Activated T-cell treated with anti-CD3 and anti-CD28 coated beads, Interleukin-2, amount 50 U/mL, for 72 hours (primary cell): ENCODE measurements at regions not wholly inside any gene's neighbourhood (a gene's known extent, or its start where the extent isn't known, plus 50 kb on each side); places are given as distances from the start of the nearest gene placed in this dataset.
"Not testable (repeated sequence)": the region's sequence is repeated elsewhere in the genome, so short reads cannot be mapped to it uniquely, and the experiment has no call there.

Experiments used
- ATAC-seq, 2 donors: fragments of 150-1000 bp; cut with Tn5 transposase; replicated peaks in 1 of 2; 2 replicates each; pipeline ENCODE4 v1.10.0; 2021; ENCODE audit warnings: moderate library complexity in 2 of 2, mild to moderate bottlenecking in 1 of 2
- DNase-seq, 2 donors: peaks; one replicate each; pipeline ENCODE4 v3.0.0; 2021 to 2022; ENCODE audit warnings: mixed read lengths in 1 of 2
- H3K27ac Mint-ChIP-seq: one replicate; pipeline ENCODE4 v1.8.0; 2022; ENCODE audit warnings: mild to moderate bottlenecking, moderate library complexity, mixed read lengths
- H3K27me3 Mint-ChIP-seq: one replicate; pipeline ENCODE4 v1.8.0; 2022; ENCODE audit warnings: low read depth, mixed read lengths
- H3K36me3 Mint-ChIP-seq, 2 donors: one replicate each; pipeline ENCODE4 v1.8.0; 2022; ENCODE audit warnings: mixed read lengths in 2 of 2, mild to moderate bottlenecking in 1 of 2; ENCODE audit not compliant: insufficient read depth in 2 of 2
- H3K4me1 Mint-ChIP-seq: one replicate; pipeline ENCODE4 v1.8.0; 2022; ENCODE audit warnings: low read depth, mixed read lengths
- H3K4me3 Mint-ChIP-seq, 2 donors: one replicate each; pipeline ENCODE4 v1.8.0; 2022; ENCODE audit warnings: mild to moderate bottlenecking in 2 of 2, mixed read lengths in 2 of 2, moderate library complexity in 2 of 2
- H3K9me3 Mint-ChIP-seq, 2 donors: one replicate each; pipeline ENCODE4 v1.8.0; 2022; ENCODE audit warnings: mixed read lengths in 2 of 2

GRCh38 chr10:32217216-32217615, 129.7 kb downstream of the EPC1 start:
- H3K27ac Mint-ChIP-seq = no peak overlapping the region
- DNase-seq = no peak
- peaks cover 7 to 12% of the 10 kb centered on the region in 2 donors for H3K9me3 Mint-ChIP-seq
- peaks cover 3 to 12% of the 10 kb centered on the region in 2 donors for H3K36me3 Mint-ChIP-seq
- no peak overlapping the region for H3K4me3 Mint-ChIP-seq
- H3K4me1 Mint-ChIP-seq = peaks cover 5% of the 10 kb centered on the region
- H3K27me3 Mint-ChIP-seq = peaks cover 9% of the 10 kb centered on the region
- no peak for ATAC-seq

GRCh38 chr10:32213838-32214237, 133.1 kb downstream of the EPC1 start:
- not testable (repeated sequence) for ATAC-seq, H3K27ac Mint-ChIP-seq, H3K9me3 Mint-ChIP-seq, H3K4me3 Mint-ChIP-seq, H3K4me1 Mint-ChIP-seq, H3K36me3 Mint-ChIP-seq, DNase-seq
- peaks cover 14% of the 10 kb centered on the region for H3K27me3 Mint-ChIP-seq

- Mint-ChIP-seq H3K36me3 (no peaks in the 10 kb centered on the region), H3K4me1 (peaks cover 4% of the 10 kb centered on the region), H3K9me3 (no peaks in the 10 kb centered on the region), H3K27me3 (peaks cover 10% of the 10 kb centered on the region), H3K4me3 (no peak overlapping the region), H3K27ac (no peak overlapping the region)
- no peak for ATAC-seq
- DNase-seq = no peak
Measured at GRCh38 chr10:32211046-32211363, 136.0 kb downstream of the EPC1 start.

- DNase-seq (peak; percentile 17 to 34), ATAC-seq (peak in 1 of 2 donors; percentile 47)
- H3K27me3 Mint-ChIP-seq = peaks cover 10% of the 10 kb centered on the region
- H3K9me3 Mint-ChIP-seq = no peaks in the 10 kb centered on the region
- no peak overlapping the region for H3K27ac Mint-ChIP-seq
- H3K4me3 Mint-ChIP-seq = no peak overlapping the region
- peaks cover 9% of the 10 kb centered on the region for H3K4me1 Mint-ChIP-seq
- no peaks in the 10 kb centered on the region for H3K36me3 Mint-ChIP-seq
Measured at GRCh38 chr10:32210306-32211045, 136.5 kb downstream of the EPC1 start.

DNA sequence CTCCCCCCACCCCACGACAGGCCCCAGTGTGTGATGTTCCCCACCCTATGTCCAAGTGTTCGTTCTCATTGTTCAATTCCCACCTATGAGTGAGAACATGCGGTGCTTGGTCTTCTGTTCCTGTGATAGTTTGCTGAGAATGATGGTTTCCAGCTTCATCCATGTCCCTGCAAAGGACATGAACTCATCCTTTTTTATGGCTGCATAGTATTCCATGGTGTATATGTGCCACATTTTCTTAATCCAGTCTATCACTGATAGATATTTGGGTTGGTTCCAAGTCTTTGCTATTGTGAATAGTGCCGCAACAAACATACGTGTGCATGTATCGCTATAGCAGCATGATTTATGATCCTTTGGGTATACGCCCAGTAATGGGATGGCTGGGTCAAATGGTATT, 139.0 kb downstream of the EPC1 start:
- H3K27me3 Mint-ChIP-seq, ATAC-seq, H3K4me1 Mint-ChIP-seq, H3K36me3 Mint-ChIP-seq, H3K27ac Mint-ChIP-seq, H3K4me3 Mint-ChIP-seq, H3K9me3 Mint-ChIP-seq, DNase-seq: not testable (repeated sequence)

DNA sequence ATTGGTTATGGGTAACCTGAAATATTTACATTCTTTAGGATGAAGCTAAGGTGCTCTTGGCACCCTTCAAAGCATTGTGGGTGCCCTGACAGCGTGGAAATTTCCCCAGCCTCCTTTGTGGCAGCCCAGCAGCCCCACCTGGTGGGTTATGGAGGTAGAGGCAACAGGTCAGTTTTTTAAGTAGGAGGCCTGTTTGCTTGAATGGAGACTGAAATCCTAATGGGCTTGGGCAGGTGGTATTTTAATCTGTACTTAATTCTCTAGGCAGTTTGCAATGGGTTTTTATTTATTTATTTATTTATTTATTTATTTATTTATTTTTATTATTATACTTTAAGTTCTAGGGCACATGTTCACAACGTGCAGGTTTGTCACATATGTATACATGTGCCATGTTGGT, 139.4 kb downstream of the EPC1 start:
- peaks cover 9% of the 10 kb centered on the region for H3K4me1 Mint-ChIP-seq
- H3K27me3 Mint-ChIP-seq = peaks cover 5% of the 10 kb centered on the region
- no peak overlapping the region for H3K27ac Mint-ChIP-seq
- peak; percentile 62 to 68 for ATAC-seq
- H3K36me3 Mint-ChIP-seq = no peaks in the 10 kb centered on the region
- DNase-seq = peak; percentile 57 to 71
- H3K9me3 Mint-ChIP-seq = no peaks in the 10 kb centered on the region
- H3K4me3 Mint-ChIP-seq = no peak overlapping the region

DNA sequence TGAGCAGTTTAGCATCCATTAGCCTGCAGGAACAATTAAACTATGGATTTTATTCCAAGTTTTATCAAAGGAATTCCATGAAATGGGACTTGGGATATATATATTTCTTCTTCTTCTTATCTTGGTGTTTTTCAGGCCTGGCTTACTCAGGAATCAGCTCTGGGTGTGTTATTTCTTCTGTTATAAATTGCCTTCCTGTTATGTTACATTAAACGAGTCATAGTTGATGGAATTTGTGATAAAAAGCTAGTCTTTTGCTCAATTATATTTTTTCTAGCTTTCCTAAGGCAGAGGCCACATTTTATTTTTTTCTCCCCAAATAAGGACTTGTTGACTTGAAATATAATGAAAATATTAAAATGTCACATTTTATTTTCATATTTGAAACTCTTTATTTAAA, 141.3 kb downstream of the EPC1 start:
- no peaks in the 10 kb centered on the region for H3K36me3 Mint-ChIP-seq
- peaks cover 4% of the 10 kb centered on the region for H3K27me3 Mint-ChIP-seq
- no peak overlapping the region for H3K4me3 Mint-ChIP-seq
- no peaks in the 10 kb centered on the region for H3K9me3 Mint-ChIP-seq
- no peak for ATAC-seq
- peaks cover 9% of the 10 kb centered on the region for H3K4me1 Mint-ChIP-seq
- no peak for DNase-seq
- H3K27ac Mint-ChIP-seq = no peak overlapping the region

- DNase-seq (no peak), ATAC-seq (no peak)
- peaks cover 5% of the 10 kb centered on the region for H3K4me1 Mint-ChIP-seq
- no peak overlapping the region for H3K4me3 Mint-ChIP-seq
- H3K27me3 Mint-ChIP-seq = no peaks in the 10 kb centered on the region
- no peaks in the 10 kb centered on the region for H3K9me3 Mint-ChIP-seq
- H3K27ac Mint-ChIP-seq = no peak overlapping the region
- H3K36me3 Mint-ChIP-seq = no peaks in the 10 kb centered on the region
Measured at GRCh38 chr10:32204606-32205005, 142.4 kb downstream of the EPC1 start.

- no peak overlapping the region for H3K4me3 Mint-ChIP-seq
- ATAC-seq (no peak), DNase-seq (no peak)
- no peaks in the 10 kb centered on the region for H3K9me3 Mint-ChIP-seq
- no peaks in the 10 kb centered on the region for H3K27me3 Mint-ChIP-seq
- no peak overlapping the region for H3K27ac Mint-ChIP-seq
- no peaks in the 10 kb centered on the region for H3K4me1 Mint-ChIP-seq
- no peaks in the 10 kb centered on the region for H3K36me3 Mint-ChIP-seq
Measured at GRCh38 chr10:32199714-32200394, 143.6 kb upstream of the KIF5B start.

DNA sequence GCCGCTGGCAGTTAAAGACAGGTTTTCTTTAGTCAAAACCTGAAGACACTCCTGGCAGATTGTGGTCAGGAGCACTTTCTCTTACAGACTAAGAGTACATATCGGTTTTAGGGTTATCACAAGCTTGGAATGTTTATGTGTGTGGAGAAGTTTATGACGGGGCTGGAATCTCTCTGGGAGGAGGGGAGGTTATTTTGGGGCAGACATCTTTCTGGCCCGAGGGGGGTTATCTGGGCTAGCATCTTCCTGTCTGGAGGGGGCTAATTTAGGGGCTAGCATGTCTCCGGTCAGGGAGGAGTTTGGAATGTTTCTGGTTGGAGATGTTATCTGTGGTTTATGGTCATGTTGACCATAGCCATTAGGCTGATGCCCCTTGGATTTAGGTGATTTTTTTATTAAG, 141.2 kb upstream of the KIF5B start:
- Mint-ChIP-seq H3K36me3 (no peaks in the 10 kb centered on the region), H3K4me1 (no peaks in the 10 kb centered on the region), H3K27ac (no peak overlapping the region), H3K9me3 (no peaks in the 10 kb centered on the region), H3K27me3 (no peaks in the 10 kb centered on the region), H3K4me3 (no peak overlapping the region)
- DNase-seq (no peak), ATAC-seq (no peak)

- Mint-ChIP-seq H3K9me3 (no peaks in the 10 kb centered on the region), H3K27me3 (no peaks in the 10 kb centered on the region), H3K36me3 (no peaks in the 10 kb centered on the region), H3K27ac (no peak overlapping the region), H3K4me3 (no peak overlapping the region), H3K4me1 (peaks cover 10% of the 10 kb centered on the region)
- peak in 1 of 2 donors; percentile 4 for DNase-seq
- no peak for ATAC-seq
Measured at GRCh38 chr10:32190890-32191491, 134.8 kb upstream of the KIF5B start.

DNA sequence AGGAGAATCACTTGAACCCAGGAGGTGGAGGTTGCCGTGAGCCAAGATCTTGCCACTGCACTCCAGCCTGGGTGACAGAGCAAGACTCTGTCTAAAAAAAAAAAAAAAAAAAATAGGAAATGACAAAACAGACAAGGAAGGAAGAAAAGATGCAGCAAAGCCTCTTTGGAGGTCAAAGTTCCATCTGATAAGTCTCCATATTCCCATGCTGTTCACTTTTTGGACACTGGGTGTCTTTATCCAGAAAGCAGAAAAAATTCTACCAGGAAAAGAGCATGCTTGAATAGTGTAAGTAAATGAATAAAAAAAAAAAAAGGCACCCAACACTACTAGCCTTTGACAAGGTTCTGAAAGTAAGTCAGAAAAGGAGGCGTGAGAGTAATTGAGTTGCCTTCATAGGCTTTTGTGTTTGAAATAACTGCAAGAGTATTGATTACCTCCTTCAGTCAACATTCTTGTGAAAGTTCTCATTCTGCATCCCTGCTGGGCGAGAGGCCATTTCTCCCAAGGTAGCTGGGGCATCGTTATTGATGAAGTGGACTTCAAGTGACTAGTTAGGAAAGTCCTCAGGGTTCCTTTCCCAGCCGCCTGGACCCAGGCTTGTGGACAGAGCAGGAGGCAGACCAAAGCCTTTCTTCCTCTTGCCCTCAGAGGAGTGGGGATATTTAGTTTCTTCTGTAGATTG, 133.3 kb upstream of the KIF5B start:
- Mint-ChIP-seq H3K4me3 (no peak overlapping the region), H3K27ac (no peak overlapping the region), H3K9me3 (no peaks in the 10 kb centered on the region), H3K4me1 (peaks cover 10% of the 10 kb centered on the region), H3K27me3 (no peaks in the 10 kb centered on the region), H3K36me3 (no peaks in the 10 kb centered on the region)
- DNase-seq (no peak), ATAC-seq (no peak)

DNA sequence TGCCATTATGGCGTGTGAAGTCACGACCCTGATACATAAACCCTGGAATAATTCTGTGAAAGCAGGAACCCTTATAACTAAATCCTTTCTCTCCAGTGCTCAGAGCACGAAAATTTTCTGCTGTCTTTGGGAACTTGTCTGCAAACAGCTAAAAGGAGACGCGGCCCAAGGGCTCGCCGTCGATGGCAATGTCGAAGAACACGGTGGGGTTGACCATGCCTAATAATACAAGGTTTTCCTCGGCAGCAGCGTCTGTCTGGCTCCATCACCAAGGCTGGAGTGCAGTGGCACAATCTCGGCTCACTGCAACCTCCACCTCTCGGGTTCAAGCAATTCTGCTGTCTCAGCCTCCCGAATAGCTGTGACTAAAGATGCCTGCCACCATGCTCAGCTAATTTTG, 132.4 kb upstream of the KIF5B start:
- not testable (repeated sequence) for H3K36me3 Mint-ChIP-seq, H3K27me3 Mint-ChIP-seq, H3K9me3 Mint-ChIP-seq, ATAC-seq, H3K4me3 Mint-ChIP-seq, DNase-seq, H3K27ac Mint-ChIP-seq, H3K4me1 Mint-ChIP-seq
